NCI-H1105 (cell line): ENCODE measurements at regions not wholly inside any gene's neighbourhood (a gene's known extent, or its start where the extent isn't known, plus 50 kb on each side); places are given as distances from the start of the nearest gene placed in this dataset.

Source experiments
- DNase-seq: peaks from one replicate; lab custom pipeline; 2025; lab: John Stamatoyannopoulos, UW

DNA sequence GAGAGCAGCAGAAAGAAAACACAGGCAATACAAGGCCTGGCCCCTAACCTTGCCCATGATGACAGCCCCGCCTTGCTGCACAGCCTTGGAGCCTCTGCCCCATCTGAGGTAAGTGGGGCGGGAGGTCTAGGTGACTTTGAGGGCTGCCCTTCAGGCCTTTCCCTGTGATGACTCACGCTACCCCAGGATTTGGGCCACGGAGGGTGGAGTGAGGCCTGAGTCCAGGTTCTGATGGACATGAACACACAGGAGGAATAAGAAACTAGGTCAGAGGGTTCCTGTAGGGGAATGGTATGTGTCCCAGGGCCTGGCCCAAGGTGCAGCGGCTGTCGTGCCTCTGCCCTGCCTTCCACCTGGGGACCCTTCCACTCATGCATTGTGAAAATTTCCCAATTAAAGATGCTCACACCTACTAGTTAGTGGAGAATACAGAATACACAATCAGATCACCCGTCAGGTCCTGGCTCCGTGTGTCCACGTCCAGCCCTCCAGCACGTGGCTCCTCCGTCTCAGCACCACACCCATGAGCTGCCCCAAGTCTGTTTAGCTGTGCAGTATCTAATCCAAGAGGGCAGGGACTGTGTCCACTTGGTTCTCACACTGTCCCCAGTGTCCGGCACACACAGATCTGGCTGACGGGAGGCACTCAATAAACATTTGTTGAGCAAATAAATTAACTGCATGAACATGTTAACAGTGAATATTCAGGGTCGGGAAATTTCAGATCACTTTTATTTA lies 111.0 kb downstream of the CHST1 start:
- DNase-seq, result no peak

GRCh38 chr11:45553383-45553936 lies 112.0 kb downstream of the CHST1 start:
- no peak for DNase-seq

- DNase-seq, result no peak
Measured at GRCh38 chr11:45551191-45551713, 114.2 kb downstream of the CHST1 start.

DNA sequence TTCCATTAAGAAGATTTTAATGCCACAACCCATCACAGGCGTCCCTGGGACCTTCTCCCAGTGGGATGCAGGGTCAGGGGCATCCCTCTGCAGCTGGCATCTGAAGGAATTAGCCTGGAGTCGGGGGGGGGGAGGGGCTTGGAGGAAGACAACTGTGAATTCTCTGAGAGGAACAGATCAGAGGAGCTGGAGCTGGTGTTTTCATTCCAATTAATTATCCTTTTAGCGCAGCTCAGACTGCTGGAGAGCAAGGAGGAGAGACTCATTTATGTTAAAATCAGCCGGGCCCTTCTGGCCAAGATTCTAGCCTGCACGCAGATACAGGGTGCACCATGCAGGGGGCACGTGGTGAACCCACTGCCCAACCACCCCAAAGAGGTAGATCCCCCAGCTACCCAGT lies 116.2 kb downstream of the CHST1 start:
- DNase-seq, result no peak

- no peak for DNase-seq
Measured at GRCh38 chr11:45546366-45546765, 119.1 kb downstream of the CHST1 start.

GRCh38 chr11:45544826-45545225 lies 120.6 kb downstream of the CHST1 start:
- no peak for DNase-seq

DNA sequence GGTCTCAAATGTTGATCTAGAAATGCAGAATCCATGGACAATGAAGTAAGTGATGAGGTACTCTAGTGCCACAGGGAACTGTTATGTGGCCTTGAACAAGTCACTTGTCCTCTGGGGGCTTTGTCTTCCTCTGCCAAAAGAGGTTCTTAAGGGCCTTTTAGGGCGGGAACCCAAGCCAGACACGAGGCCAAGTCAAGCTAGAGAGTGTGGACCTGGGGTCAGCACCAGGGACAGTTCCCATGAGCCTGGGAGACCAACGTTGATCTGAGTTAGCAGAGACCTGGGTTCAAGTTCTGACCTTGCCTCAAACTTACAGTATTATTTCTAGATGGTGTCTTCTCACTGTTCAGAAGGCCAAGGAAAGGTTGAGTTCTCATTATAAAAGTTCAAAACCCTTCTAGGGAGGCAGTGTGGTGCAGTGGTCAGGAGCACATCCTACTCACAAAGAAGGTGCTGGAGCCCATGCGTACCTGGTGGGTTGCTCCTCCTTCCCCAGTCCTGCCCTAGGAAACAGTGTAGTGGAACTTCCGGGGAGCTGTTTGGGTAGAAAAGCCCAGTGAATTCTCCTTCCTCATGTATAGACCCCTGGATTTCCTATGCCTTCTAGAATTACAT lies 121.5 kb downstream of the CHST1 start:
- no peak for DNase-seq

GRCh38 chr11:45543081-45543480 lies 122.3 kb downstream of the CHST1 start:
- no peak for DNase-seq

GRCh38 chr11:45541693-45542434 lies 123.6 kb downstream of the CHST1 start:
- no peak for DNase-seq

- no peak for DNase-seq
Measured at GRCh38 chr11:45538939-45539338, 126.5 kb downstream of the CHST1 start.

GRCh38 chr11:45538363-45538762 lies 127.1 kb downstream of the CHST1 start:
- DNase-seq, result no peak

DNA sequence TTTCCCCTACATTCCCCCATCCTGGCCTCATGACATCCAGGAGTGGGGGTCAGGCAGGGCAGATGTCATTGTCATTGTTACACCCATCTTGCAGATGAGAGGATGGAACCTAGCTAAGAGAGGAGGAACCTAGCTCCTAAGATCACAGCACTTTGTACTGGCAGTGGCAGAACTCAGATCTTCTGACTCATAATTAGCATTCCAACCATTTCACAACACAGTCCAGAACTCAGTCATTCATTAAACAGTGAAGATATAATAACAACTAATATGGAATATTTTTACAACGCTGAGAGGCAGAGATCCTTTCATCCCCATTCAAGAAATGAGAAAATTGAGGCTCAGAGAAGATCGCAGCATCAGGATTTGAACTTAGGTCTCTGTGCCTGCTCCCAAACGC lies 127.8 kb downstream of the CHST1 start:
- no peak for DNase-seq

- DNase-seq, result no peak
Measured at GRCh38 chr11:45535033-45535432, 130.4 kb downstream of the CHST1 start.

DNA sequence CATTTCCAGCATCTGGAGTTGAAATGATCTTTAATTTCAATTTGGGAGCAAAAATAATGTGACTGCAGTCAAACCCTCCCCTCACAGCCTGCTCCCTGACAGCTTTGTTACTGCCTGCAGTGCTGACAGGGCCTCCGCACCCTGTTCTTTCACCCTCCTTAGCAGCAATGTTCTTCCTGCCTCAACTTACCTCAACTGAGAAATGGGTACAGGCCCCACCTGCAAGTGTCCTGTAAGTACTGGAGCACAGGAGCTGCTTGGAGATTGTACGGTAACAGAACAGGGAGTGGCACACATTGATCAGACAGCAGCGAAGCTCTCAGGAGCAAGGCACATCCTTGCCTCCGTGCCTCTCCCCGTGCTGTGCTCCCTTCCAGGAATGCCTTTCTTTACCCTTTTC lies 131.3 kb downstream of the CHST1 start:
- DNase-seq, result no peak

DNA sequence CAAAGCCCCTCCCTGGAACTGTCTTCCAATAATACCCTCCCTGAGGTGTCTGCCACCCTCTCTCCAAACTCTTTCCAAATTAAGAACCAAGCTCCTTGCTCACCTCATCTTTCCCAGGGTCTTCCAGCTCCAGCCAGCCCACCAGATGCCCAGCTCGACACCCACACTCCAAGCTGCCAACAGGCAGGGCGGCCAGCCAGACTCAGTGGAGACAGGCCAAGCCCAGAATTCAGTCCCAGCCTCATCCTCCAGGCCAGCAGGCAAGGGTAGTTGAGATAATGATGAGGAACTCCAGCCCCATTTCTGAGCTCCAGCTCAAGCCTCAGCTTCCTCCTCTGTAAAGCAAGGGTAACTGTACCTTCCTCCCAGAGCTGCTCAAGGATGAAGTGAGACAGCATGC lies 132.9 kb downstream of the CHST1 start:
- no peak for DNase-seq

DNA sequence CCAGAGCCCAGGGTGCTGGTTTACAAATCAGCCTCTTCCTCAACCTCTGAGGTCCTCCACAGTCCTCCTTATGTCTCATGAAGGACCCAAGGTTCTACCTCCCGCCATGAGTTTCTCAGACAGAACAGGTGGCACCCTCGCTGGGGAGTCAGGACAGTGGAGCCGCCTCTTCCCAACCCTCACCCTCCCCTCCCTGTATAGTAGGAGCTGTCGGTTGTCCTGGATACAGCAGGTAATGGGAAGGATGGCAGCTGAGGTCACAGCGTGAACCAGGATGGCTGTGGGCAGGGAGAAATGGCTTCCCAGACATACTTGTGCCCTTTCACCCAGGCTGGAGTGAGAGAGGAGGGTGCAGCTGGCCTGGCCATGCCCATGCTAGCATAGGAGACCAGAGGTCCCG lies 134.6 kb downstream of the CHST1 start:
- DNase-seq, result no peak

DNA sequence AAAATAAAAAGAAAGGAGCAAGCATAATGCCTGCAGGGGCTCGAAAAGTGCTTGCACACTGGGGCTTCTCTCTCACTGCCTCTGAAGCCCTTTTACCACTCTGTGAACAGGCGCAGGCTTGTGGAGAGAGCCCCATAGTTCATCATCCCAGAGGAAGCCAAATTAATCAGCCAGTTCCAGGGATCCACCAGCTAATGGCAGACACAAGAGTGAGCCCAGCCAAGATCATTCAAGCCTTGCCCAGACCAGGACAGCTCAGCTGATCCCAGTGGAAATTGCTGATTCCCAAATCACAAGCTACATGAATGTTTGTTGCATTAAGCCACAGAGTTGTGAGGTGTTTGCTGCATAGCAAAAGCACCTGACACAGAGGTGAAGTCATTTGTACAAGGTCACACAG lies 135.3 kb downstream of the CHST1 start:
- DNase-seq, result no peak

DNA sequence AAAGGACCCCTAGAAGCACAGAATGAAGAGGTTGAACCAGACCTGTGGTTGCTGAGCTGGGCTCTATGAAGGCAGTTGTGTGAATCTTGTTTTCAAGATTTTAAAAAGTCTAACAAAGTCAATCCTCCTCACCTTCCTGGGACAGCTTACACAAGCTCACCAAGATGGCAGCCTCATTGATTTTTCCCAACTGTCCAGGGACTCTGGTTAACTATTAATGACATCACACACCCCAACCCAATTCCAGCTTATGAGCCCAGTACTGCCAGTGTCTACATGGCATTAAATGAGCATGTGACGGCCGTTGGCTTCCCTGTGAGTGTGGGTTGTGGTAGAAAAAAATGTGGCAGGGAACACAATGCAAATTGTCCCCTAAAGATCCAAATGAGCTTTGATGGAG lies 137.0 kb downstream of the CHST1 start:
- no peak for DNase-seq

DNA sequence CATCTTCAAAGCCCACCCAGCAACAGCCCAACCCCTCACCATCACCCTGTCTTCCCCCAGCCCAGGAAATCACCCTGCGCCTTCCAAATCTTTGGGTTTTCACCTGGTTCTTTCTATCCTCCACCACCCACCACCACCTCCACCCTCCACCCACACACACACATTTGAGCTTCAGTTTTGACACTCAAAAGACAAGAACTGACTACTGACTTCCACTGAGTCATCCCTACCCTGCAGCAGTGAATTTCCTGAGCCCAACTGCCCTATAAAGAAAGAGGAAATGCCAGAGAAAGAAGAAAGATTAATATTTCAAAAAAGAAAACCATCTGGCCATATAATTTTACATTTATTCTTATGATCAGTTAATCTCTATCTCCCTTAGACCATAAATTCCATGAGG lies 137.5 kb downstream of the CHST1 start:
- DNase-seq, result no peak

DNA sequence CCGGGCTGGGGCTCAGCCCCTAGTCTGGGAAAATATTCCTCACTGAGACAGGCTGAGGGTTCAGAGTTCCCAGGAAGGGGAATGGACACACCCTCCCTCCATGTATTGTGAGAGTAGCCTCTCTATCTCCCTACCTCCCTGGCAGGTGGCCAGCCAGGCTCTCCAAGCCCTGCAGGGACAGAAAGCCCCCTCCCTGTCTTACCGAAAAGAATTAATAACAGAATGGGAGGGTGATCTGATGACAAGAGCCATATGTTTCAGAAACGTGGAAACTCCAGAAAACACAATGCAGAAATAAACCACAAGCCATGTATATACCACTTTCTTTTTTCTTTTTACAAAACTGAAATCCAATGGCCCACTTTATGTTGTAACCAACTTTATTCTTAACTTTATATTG lies 140.0 kb downstream of the CHST1 start:
- no peak for DNase-seq

DNA sequence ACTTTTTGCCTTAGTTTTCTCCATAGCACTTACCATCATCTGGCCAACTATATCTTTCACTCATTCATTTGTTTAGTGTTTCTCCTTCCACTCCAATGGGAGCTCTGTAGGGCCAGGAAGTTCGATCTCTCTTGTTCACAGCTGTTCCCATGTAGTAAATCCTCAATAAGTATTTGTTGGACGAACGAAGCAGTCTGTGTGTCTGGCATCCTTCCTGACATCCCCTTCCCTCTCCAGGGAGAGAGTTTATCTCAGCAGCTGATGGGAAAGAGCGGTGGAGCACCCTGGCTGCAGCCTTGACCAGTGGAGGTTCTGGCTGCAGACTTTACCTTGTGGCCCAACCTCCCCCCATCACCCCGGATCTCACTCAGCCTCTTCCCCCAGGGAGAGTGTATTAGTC lies 141.7 kb downstream of the CHST1 start:
- no peak for DNase-seq

DNA sequence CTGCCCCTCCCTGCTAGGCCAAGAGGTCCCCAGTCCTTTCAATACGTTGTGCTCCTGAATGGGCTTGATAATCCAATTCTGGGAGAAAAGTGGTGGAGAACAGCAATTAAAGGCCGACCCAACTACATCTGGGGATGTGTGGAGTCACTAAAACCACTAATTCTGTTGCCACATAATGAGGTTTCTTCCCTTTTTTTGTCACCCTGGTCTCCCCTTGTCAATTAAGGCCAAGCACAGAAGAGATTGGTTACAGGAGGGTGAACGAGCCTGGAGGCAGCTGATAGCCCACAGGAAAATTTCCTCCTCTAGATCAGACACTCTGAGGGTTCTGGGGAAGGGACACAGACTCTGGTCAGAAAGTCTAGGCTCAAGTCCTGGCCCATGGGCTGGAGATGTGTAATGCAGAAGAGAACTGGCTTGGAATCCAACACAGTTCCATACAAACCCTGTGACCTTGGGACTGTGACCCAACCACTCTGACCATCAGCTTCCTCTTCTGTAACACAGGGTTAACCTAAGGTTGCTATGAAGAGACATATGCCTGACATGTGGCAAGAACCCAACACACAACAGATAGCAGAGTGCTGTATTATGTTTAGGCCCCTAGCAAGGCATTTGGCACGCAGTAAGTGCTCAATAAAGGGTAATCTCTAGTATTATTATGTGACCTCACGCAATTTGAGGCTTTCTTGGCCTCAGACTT lies 146.4 kb downstream of the CHST1 start:
- no peak for DNase-seq
